Epithelial cell of prostate (primary cell): ENCODE measurements at regions not wholly inside any gene's neighbourhood (a gene's known extent, or its start where the extent isn't known, plus 50 kb on each side); places are given as distances from the start of the nearest gene placed in this dataset.
A peak's percentile ranks its signal among the peaks of the same experiment; 100 is the strongest.

Experiments used
- DNase-seq: peaks from one replicate; pipeline ENCODE4 v3.0.0-alpha.2; 2011; ENCODE audit warnings: low read depth, low spot score
- H3K27ac ChIP-seq: fragments of 450-650 bp; 2 replicates; pipeline ENCODE4 v1.5.1; 2017; ENCODE audit warnings: mild to moderate bottlenecking

DNA sequence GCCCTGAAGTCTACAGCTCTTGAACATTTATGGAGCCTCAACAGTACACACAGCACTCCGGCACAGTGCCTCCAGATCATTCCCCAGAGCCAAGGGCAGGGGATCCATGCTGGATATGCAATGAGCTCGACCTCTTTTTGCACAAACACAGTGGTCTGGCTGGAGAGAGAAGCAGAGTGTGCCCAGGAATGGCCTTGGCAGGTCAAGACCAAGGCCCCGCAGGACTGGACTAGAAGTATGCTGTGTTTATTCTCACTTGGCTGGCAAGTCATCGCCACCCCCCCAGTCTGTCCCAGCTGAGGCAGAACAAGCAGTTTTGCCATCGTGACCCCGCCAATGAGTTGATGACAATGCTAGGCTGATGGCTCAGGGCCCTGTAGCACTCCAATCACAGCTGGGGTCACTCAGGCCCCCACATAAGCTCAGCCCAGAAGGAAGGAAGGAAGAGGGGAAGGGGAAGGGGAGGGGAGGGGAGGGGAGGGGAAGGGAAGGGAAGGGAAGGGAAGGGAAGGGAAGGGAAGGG, 212.1 kb downstream of the TTC32 start:
- DNase-seq = no peak
- no peak overlapping the region for H3K27ac ChIP-seq

DNA sequence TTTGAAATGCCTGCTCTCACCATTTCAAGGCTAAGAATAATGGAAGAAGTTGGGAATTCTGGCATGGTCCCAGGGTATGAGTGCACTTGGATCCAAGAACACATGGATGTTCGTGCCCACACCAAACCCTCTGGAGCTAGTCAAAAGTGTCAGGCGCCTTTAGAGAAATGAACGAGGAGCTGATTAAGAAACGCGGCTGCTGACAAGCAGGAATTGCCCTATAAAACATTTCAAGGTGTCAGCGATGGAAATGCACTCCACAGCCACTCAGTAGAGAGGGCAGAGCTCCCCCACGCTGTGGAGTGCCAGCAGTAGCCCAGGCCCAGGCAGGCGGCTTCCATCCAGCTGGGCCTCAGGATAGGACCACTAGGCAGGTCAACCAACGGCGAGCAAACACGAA, 213.7 kb downstream of the TTC32 start:
- H3K27ac ChIP-seq = no peak overlapping the region
- no peak for DNase-seq

DNA sequence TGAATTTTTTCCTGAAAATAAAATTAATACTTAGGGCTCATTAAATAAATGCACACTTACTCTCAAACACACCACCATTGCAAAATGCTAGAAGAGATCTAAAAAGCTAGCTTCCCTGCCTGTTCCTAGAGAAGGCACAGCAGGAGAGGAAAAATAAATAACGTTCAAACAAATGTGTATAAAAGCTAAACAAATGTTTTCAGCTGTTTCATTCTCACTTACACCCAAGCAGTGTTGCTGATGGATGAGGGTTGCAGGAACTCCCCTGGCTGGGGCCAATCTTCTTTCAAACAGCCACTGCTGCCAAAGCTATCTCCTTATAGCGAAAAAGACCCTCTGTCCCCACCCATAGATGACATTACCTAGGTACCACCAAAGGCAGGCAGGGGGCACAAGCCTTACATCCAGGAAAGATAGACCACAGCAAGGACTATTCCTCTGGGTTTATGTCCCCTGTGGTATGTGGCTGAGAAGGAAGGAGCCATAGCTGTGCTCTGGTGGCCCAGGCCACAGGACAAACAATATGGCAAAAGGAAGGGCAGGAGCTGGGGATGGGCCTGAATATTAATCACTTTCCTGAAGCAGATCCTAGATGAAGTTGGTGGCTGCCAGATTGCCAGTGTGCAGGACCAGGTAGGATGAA, 214.6 kb downstream of the TTC32 start:
- DNase-seq = no peak
- H3K27ac ChIP-seq = no peak overlapping the region

DNA sequence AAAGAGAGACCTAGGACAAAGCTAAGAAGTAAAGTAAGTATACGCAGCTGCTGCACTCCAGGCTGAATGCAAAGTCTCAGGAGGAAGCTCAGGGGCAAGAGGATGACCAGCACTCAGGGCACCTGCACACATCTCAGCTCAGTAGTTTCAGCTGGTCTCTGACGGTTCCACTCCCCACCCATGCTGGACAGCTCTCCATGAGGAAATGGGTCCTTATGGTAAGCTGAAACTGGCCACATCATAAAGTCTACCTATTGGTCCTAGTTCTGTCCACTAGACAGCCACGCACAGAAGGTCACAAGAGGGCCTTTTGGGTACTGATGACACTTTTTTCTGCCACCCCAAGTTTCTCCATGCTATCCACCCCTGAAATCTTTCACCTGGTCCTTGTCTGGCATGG, 215.3 kb downstream of the TTC32 start:
- no peak overlapping the region for H3K27ac ChIP-seq
- no peak for DNase-seq

DNA sequence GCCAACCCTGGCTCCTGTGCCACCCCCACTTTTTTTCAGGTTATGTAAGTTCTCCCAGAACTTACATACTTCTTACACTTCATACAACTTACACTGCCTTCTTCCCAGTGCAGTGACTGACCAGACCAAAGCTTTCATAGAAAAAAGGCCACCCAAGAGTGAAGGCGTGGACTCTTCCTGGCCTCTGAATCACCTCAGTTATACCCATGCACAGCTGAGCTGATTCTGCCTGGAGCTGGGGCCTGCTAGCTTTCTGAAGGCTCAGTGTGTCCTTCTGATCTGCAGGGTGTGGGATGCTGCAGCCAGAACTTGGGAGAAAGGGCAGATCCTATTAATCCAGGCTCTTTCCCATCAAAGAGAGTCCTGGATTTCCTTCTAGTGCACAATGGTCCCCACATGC, 216.1 kb downstream of the TTC32 start:
- no peak for DNase-seq
- H3K27ac ChIP-seq = no peak overlapping the region

DNA sequence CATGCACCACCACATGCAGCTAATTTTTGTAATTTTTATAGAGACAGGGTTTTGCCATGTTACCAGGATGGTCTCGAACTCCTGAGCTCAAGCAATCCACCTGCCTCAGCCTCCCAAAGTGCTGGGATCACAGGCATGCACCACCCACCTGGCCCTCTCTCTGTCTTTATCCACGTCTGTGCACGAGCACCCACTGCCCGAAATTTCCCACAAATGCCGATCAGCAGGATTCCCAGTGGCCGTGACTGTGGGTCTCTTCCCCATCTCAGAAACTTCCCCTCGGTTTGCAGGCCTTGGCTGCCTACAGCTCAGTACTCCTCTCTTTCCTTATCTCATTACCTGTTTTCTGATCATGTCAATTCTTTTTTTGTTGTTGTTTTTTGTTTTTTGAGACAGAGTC, 217.3 kb downstream of the TTC32 start:
- no peak overlapping the region for H3K27ac ChIP-seq
- DNase-seq = no peak

DNA sequence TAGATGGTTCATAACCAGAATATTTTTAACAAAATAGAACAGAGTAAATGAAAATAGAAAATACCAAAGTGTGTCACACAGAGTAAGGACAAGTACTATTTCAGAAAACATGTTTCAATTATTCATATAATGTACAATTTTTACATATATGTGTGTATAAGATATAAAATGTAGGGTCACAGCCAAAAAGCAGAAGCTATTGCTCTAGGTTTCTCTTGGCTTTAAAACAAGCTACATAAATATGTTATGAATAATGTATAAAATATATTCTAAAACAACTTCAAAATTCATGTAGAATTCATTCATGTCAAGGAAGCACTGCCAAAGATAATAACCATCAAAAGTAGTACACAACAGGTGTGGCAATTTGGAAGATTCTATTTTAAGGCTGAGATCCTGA, 218.2 kb downstream of the TTC32 start:
- H3K27ac ChIP-seq = no peak overlapping the region
- no peak for DNase-seq

DNA sequence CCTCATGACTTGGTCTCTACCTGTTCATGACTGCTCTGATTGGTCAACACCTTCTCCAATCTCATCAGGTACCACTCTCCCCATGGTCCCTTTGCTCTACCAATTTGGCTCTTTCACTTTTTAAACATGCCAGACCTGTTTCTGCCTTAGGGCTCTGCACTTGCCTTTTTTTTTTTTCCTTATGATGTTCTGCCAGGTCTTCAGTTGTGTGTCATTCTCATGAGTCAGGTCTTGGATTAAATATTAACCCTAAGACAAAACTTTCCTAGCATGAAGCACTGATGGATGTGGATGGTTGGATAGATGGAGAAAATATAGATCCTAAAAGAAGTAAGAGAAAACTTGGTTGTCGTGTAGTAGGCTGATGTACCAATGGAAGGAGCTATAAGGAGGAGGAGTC, 219.3 kb downstream of the TTC32 start:
- H3K27ac ChIP-seq = no peak overlapping the region
- peak; percentile 64 for DNase-seq

DNA sequence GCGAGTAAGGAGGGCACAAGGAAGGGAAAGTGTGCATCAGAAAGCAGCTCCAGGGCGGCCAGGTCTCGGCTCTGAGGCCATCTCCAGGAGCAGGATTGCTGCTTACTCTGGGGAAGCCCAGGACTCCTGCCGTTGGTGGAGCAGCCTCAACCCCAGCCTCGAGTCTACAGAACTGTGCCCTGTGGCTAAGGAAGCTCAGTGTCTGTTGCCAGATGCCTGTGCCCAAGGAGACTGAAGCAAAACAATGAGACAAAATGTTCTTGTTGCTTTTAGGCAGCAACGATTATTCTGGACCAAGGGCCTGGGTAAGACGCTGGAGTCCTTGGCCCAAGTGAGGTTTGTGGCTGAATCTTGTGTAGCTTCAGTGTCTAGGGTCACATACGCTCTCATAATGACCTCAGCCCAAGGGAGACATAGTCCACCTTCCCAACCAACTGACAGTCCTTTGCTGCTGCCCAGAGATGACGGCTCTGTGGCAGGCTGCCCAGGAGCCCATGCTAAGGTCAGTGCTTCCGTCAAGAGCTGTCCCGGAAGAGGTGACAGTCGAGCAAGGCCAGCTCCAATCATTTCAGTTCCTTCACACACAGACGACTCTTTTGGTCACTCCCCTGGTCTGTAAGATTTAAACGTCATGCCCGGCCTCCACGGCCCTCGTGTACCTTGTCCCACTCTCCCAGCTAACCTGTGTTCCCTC, 223.8 kb downstream of the TTC32 start:
- H3K27ac ChIP-seq = no peak overlapping the region
- no peak for DNase-seq

DNA sequence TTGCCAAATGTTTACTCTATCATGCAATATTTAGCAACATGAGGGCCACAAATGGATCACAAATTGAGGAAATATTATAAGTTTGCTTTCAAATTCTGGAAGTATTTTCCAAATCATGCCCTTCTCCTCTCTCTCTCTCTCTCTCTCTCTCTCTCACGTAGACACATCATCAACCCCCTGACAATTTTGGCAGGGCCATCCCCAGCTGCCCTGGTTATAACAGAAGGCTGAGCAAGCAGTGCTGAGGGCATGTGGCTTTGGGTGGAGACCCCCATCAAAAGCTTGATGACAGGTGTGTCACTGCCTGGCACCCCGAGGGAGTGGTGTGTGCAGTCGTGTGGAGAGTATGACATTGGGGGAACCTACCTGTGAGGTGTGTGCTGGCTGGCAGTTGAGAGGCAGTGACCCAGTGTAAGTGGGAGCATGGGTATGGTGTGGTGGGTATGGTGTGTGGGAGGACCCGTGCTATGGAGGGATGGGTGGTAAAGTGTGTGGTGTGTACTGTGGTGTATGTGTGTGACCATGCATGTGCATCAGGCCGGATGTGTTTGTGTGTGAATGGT, 224.5 kb downstream of the TTC32 start:
- H3K27ac ChIP-seq = no peak overlapping the region
- no peak for DNase-seq

DNA sequence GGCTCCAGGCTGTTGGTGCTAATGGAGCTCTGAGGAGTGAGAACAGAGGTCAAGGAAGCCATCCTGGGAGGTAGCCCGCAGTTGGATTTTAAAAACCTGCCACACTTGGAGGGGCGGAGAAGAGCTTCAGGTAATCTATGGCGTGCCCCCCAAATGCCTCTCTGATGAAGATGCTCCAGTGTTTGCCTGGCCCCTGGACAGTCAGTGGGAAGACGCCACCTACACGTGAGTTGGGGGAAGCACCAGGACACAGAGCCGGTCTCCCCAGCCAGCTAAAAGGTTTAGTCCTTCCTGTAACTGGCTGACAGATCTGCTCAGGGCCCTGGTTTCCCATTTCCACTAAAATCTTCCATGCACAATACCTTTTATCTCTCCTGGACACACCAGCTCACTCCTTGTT, 225.0 kb downstream of the TTC32 start:
- H3K27ac ChIP-seq = no peak overlapping the region
- no peak for DNase-seq

DNA sequence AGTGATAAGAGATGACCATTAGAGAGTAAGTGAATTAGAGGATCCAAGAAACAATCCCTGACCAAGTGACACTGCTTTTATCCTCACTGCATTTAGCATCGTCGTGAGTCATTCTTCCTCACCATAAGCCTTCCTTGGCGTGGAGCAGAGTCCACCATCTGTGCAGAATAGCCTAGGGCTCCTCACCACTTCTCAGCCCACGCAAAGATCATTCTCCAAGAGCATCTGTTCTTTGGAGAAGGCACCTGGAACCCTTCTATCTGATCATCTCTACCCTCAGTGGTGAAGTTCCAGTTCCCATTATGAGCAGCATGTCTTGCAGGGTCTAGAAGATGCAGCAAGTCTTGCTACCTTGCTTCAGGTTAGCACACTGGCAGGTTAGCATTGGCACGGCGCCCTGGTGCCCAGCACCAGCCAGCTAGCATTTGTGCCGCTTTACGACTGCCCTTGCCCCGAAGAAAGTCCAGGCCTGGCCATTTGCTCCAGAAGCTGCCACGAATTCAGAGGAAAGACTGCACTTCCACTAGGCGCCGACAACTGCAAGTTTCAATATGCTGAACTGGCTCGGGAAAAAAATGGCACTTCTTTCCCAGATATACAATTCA, 225.8 kb downstream of the TTC32 start:
- no peak for DNase-seq
- no peak overlapping the region for H3K27ac ChIP-seq

DNA sequence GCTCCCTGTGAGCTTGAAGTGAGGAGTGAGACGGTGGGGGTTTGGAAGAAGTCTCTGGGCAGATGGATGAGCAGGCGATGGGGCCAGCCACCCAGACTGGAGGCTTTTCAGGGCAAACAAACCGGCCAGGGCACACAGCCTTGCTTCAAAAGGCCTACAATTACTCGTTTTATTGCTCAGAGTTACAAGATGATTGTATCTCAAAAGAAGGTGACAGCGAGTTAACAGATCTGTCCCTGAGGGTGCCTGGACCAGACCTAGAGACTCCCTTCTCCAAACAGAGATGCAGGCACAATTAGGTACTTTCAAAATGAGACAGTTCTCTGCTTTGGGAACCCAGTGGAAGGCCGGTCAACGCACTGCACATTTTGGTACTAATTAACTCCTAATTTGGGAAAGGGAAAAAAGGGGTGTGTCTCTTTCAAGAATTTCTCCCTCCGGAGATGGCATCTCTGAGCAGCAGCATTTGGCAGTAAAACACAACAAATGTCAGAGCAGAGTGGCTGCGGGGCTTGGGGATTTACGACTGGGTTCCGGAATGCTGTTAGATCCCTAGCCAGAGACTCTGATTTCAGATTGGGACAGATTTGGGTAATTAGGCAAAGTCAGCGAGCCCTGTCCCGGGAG, 226.7 kb downstream of the TTC32 start:
- H3K27ac ChIP-seq = no peak overlapping the region
- DNase-seq = no peak

DNA sequence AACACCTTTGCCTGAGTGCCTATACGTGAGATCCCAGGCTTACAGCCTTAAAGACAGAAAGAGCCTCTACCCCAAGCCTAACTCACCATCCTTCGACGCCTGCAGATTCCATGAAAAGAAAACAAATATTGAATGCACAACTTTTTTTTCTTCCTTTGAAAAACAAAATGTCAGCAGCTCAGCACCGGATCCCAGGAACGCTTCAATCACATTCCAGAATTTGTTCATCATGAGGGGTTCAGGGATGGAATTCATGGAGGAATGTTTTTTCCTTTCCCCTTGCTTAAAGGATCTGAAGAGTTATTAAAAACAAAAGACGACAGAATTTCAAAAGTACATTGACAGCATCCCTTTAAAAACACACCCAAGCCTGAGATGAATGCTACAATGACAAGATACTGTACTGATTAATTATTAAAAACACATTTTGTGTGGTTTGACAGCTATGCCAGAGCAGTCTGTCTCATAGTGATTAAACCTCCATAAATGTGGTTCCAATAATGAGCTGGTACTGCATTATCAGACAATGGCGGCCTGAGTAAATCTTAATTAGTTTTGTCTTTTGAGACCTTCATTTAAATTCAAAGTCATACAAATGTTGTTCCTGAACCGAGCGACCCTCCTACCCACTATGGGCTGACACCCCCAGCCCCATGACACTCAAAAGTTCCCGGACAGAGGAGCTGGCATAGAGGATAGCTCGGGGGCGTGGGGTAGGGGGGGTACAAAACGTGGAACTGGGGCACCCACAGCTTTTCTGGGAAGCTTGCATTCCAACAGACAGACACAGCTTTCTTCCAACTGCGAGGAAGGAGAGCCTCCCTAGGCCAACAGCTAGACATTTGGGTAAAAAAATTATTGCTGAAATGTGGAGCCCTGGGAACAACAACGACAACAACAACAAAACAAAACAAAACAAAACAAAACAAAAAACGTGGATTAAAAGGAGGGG, 227.5 kb downstream of the TTC32 start:
- no peak overlapping the region for H3K27ac ChIP-seq
- no peak for DNase-seq

DNA sequence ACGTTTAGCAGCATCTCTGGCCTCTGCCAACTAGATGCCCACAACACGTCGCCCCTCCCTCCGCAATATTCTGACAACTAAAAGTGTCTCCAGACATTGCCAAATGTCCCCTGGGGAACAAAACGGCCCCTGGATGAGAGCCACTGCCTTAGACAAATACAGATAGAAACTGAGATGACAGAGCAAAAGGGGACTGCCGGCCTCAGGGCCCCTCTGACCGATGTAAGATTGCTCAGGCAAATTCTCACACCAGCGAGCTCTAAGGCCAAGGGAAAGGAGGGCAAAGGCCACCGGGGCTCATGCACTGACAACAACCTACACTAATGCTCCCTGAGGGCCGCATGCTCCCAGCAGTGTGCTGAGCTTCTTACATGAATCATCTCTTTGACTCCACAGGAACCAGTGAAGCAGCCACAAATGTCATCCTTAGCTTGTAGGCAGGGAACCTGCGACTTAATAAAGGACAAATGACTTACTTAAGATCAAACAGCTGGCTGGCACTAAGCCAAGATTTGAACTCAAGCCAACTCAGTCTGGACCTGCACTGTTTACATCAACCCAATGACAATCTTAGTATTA, 228.5 kb downstream of the TTC32 start:
- DNase-seq = no peak
- H3K27ac ChIP-seq = no peak overlapping the region

DNA sequence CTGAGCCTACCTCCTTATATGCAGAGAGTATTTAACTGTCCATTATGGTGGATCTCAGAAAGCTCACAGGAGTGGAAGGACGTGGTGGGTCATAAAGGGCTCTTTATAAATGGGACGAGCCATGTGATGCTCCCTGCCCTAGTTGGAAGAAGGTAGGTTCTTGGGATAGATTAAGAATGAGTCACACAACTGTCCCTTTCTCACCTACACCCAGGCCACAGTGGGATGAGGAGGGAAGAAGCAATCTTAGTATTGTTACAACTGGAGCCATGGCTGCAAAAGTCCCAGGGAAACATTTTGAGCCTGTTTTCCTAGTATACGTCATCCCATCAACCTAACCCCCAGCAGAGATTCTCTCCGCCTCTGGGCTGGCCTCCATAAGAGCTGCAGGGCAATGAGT, 229.9 kb downstream of the TTC32 start:
- no peak for DNase-seq

DNA sequence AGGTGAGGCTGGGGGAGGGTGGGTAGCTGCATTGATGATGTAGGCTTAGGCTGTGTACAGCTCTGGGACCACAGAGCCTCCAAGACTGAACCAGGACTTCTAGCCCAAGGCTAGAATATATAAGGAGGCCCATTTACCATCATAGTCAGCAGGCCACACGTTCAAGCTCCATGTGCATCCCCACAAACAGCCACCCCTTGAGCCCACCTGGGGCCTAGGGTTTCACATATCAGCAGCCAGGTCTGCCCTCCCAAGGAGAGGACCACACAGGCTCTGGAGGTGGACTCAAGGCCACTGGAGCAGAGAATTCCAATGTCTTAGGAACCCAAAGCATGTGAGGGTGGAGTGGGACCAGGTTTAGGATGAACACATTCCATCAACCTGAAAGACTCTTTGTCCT, 230.5 kb downstream of the TTC32 start:
- DNase-seq = no peak

More for the DNA sequence above, 229.9 kb downstream of the TTC32 start:
- no peak overlapping the region for H3K27ac ChIP-seq

DNA sequence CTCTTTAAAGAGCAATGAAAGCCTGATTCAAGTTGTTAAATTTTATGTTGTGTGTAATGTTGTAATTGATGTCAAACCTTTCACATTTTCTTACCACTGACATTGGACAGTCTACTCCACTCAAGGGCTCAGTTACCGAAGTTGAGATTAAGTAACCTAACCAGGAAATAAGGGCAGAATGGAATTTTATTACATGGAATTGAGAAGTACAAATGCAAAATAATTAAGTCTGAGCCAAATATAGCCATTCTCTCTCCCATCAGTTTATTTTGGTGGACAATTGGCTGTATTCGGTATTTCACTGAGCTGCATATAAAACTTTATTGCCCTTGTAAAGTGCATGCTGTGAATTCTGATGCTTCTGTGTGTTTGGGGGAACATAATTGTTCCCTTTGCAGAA, 231.5 kb downstream of the TTC32 start:
- no peak overlapping the region for H3K27ac ChIP-seq
- DNase-seq = no peak

More for the DNA sequence above, 230.5 kb downstream of the TTC32 start:
- no peak overlapping the region for H3K27ac ChIP-seq

DNA sequence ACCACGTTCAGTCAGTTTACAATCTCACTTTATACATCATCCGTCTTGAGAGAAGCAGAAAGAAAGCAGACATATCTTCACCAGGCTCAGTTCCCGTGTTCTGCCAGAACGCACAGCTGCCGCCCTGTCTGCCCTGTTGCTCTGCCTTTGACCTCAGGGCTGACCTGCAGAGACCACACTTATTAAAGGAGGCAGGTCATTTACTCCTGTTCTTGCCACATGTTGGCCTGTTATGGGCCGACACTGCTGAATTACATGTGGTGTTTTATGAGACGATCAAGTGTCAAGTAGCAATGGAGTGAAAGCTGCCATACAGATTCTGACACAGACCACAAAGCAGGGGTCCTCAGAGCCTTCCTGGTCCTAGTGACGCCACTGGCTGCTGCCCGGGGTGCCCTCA, 232.2 kb downstream of the TTC32 start:
- DNase-seq = no peak

More for the DNA sequence above, 232.2 kb downstream of the TTC32 start:
- H3K27ac ChIP-seq = no peak overlapping the region
